ENCODE measurements at regions not wholly inside any gene's neighbourhood (a gene's known extent, or its start where the extent isn't known, plus 50 kb on each side); places are given as distances from the start of the nearest gene placed in this dataset.

DNA sequence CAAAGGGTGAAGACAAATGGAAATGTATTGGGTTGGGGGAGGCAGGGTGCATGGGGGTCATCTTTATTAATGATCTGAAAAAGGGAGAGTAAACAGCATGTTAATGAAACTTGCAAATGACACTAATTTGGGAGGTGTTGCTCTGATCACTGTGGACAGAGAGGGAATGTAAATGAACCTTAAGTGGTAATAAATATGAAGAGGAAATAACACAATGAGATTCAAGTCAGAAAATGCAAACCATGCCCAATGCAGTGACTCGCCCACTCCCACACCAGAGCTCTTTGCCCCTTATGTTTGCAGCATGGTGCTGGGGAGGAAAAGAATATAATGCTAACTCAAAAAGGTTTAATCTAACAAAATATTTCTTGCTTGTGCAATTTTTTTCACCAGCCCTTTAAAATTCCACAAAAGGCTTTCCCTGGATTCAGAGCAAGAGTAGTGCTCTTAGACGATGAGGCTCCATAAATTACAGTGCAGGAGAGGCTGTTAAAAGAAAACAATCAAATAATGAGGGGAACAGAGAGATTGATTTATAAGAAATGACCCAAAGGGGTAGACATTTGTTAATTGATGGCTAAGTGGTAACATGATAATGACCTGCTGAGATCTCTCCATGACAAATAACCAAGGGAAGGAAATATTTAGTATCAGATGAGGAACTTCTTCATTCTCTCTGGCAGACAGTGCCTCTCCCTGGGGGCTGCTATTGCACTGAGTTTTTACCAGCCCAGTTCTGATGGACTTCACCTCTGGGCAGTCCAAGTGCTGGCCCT is 210.0 kb upstream of the PPP2R3A start:
- TF ChIP-seq EP300 (IDR thresholded peaks at IDR 0.05; ENCODE audit: borderline replicate concordance) (no peak), TCF12 (IDR thresholded peaks at IDR 0.05; ENCODE audit: low read depth) (no peak), CEBPB (IDR thresholded peaks at IDR 0.05) (no peak), EGR1 (IDR thresholded peaks at IDR 0.05) (no peak), TEAD4 (IDR thresholded peaks at IDR 0.05) (no peak), TAF1 (IDR thresholded peaks at IDR 0.05; ENCODE audit: low read depth) (no peak), NFIC (IDR thresholded peaks at IDR 0.05) (no peak), RAD21 (IDR thresholded peaks at IDR 0.05; ENCODE audit: low read depth) (no peak), FOXM1 (IDR thresholded peaks at IDR 0.05; ENCODE audit: borderline replicate concordance, low read depth) (no peak), MAX (IDR thresholded peaks at IDR 0.05) (no peak), YY1 (IDR thresholded peaks at IDR 0.05; ENCODE audit: low read depth) (no peak), ZBTB7A (IDR thresholded peaks at IDR 0.05; ENCODE audit: low read depth) (no peak)
- TF ChIP-seq, protein P1, sequence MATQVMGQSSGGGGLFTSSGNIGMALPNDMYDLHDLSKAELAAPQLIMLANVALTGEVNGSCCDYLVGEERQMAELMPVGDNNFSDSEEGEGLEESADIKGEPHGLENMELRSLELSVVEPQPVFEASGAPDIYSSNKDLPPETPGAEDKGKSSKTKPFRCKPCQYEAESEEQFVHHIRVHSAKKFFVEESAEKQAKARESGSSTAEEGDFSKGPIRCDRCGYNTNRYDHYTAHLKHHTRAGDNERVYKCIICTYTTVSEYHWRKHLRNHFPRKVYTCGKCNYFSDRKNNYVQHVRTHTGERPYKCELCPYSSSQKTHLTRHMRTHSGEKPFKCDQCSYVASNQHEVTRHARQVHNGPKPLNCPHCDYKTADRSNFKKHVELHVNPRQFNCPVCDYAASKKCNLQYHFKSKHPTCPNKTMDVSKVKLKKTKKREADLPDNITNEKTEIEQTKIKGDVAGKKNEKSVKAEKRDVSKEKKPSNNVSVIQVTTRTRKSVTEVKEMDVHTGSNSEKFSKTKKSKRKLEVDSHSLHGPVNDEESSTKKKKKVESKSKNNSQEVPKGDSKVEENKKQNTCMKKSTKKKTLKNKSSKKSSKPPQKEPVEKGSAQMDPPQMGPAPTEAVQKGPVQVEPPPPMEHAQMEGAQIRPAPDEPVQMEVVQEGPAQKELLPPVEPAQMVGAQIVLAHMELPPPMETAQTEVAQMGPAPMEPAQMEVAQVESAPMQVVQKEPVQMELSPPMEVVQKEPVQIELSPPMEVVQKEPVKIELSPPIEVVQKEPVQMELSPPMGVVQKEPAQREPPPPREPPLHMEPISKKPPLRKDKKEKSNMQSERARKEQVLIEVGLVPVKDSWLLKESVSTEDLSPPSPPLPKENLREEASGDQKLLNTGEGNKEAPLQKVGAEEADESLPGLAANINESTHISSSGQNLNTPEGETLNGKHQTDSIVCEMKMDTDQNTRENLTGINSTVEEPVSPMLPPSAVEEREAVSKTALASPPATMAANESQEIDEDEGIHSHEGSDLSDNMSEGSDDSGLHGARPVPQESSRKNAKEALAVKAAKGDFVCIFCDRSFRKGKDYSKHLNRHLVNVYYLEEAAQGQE (IDR thresholded peaks at IDR 0.05; ENCODE audit: low read depth) = no peak

GRCh38 chr3:135756106-135756668 is 209.3 kb upstream of the PPP2R3A start:
- no peak for TF ChIP-seq TCF12 (IDR thresholded peaks at IDR 0.05; ENCODE audit: low read depth)
- TF ChIP-seq YY1 (IDR thresholded peaks at IDR 0.05; ENCODE audit: low read depth) = no peak
- TF ChIP-seq MAX (IDR thresholded peaks at IDR 0.05) = no peak

GRCh38 chr3:135757421-135757820 is 208.1 kb upstream of the PPP2R3A start:
- no peak for TF ChIP-seq RAD21 (IDR thresholded peaks at IDR 0.05; ENCODE audit: low read depth)
- TF ChIP-seq NFIC (IDR thresholded peaks at IDR 0.05) = no peak
- no peak for TF ChIP-seq MAX (IDR thresholded peaks at IDR 0.05)
- no peak for TF ChIP-seq TEAD4 (IDR thresholded peaks at IDR 0.05)
- TF ChIP-seq EGR1 (IDR thresholded peaks at IDR 0.05) = no peak
- TF ChIP-seq EP300 (IDR thresholded peaks at IDR 0.05; ENCODE audit: borderline replicate concordance) = no peak
- TF ChIP-seq CREB1 (IDR thresholded peaks at IDR 0.05; ENCODE audit: low read depth) = no peak
- no peak for TF ChIP-seq TCF12 (IDR thresholded peaks at IDR 0.05; ENCODE audit: low read depth)

GRCh38 chr3:135758961-135759360 is 206.6 kb upstream of the PPP2R3A start:
- no peak for TF ChIP-seq CEBPB (IDR thresholded peaks at IDR 0.05)
- no peak for TF ChIP-seq TAF1 (IDR thresholded peaks at IDR 0.05; ENCODE audit: low read depth)
- no peak for TF ChIP-seq MAX (IDR thresholded peaks at IDR 0.05)
- no peak for TF ChIP-seq FOXM1 (IDR thresholded peaks at IDR 0.05; ENCODE audit: borderline replicate concordance, low read depth)
- no peak for TF ChIP-seq TEAD4 (IDR thresholded peaks at IDR 0.05)
- no peak for TF ChIP-seq NFIC (IDR thresholded peaks at IDR 0.05)

DNA sequence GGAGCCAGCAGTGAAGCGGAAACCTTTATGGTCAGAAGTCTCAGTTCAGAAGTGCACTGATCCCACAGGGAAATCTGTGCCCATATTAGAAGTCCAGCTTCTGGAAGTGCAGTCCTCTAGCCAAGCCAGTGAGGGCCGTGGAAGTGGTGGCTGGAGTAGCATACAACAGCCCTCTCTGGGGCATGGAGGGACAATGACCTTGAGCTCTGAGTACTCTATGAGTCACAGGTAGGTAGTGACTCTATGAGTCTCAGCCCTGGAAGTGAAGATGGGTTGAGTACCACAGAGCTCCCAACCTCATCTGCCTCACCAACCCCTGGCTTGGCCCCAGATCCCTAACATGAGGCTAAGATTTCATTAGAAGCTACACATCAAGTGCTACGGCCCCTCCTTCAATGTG is 205.9 kb upstream of the PPP2R3A start:
- TF ChIP-seq, protein P2, sequence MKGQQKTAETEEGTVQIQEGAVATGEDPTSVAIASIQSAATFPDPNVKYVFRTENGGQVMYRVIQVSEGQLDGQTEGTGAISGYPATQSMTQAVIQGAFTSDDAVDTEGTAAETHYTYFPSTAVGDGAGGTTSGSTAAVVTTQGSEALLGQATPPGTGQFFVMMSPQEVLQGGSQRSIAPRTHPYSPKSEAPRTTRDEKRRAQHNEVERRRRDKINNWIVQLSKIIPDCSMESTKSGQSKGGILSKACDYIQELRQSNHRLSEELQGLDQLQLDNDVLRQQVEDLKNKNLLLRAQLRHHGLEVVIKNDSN (IDR thresholded peaks at IDR 0.05) = no peak
- TF ChIP-seq FOXM1 (IDR thresholded peaks at IDR 0.05; ENCODE audit: borderline replicate concordance, low read depth) = no peak
- no peak for TF ChIP-seq EGR1 (IDR thresholded peaks at IDR 0.05)
- TF ChIP-seq, protein P1 (IDR thresholded peaks at IDR 0.05; ENCODE audit: low read depth) = no peak
- no peak for TF ChIP-seq YY1 (IDR thresholded peaks at IDR 0.05; ENCODE audit: low read depth)
- TF ChIP-seq NFIC (IDR thresholded peaks at IDR 0.05) = no peak
- no peak for TF ChIP-seq TEAD4 (IDR thresholded peaks at IDR 0.05)
- no peak for TF ChIP-seq ZBTB7A (IDR thresholded peaks at IDR 0.05; ENCODE audit: low read depth)
- TF ChIP-seq MAX (IDR thresholded peaks at IDR 0.05) = no peak
- TF ChIP-seq TAF1 (IDR thresholded peaks at IDR 0.05; ENCODE audit: low read depth) = no peak
- TF ChIP-seq RAD21 (IDR thresholded peaks at IDR 0.05; ENCODE audit: low read depth) = no peak
- no peak for TF ChIP-seq CREB1 (IDR thresholded peaks at IDR 0.05; ENCODE audit: low read depth)
- no peak for TF ChIP-seq TCF12 (IDR thresholded peaks at IDR 0.05; ENCODE audit: low read depth)

GRCh38 chr3:135760581-135760980 is 204.9 kb upstream of the PPP2R3A start:
- TF ChIP-seq YY1 (IDR thresholded peaks at IDR 0.05; ENCODE audit: low read depth) (no peak), NFIC (IDR thresholded peaks at IDR 0.05) (no peak), MAX (IDR thresholded peaks at IDR 0.05) (no peak), EGR1 (IDR thresholded peaks at IDR 0.05) (no peak), TAF1 (IDR thresholded peaks at IDR 0.05; ENCODE audit: low read depth) (no peak), TEAD4 (IDR thresholded peaks at IDR 0.05) (no peak), FOXM1 (IDR thresholded peaks at IDR 0.05; ENCODE audit: borderline replicate concordance, low read depth) (no peak), EP300 (IDR thresholded peaks at IDR 0.05; ENCODE audit: borderline replicate concordance) (no peak), TCF12 (IDR thresholded peaks at IDR 0.05; ENCODE audit: low read depth) (no peak), CEBPB (IDR thresholded peaks at IDR 0.05) (no peak), CREB1 (IDR thresholded peaks at IDR 0.05; ENCODE audit: low read depth) (no peak)
- TF ChIP-seq, protein P2 (IDR thresholded peaks at IDR 0.05) = no peak
- TF ChIP-seq, protein P1 (IDR thresholded peaks at IDR 0.05; ENCODE audit: low read depth) = no peak

All from Ishikawa (cell line).